ENCODE measurements at regions not wholly inside any gene's neighbourhood (a gene's known extent, or its start where the extent isn't known, plus 50 kb on each side); places are given as distances from the start of the nearest gene placed in this dataset.

GRCh38 chr6:54665278-54665677, 181.3 kb upstream of the FAM83B start:
- peak overlapping the region in 1 of 3 experiments; percentile 47; a peak in 2 of 7 replicates for H3K27ac Mint-ChIP-seq
- Histone ChIP-seq H3K4me1 (ENCODE audit: insufficient read depth, low read length) (no peaks in the 10 kb centered on the region), H3K4me2 (ENCODE audit: insufficient read depth, insufficient read length, low read length) (no peak overlapping the region), H4K5ac (ENCODE audit: insufficient read length, low read depth, low read length) (no peak overlapping the region), H4K8ac (replicated peaks; ENCODE audit: insufficient read length, low read depth, low read length) (no peak overlapping the region), H3K79me1 (ENCODE audit: insufficient read depth, low read depth, low read length, poor library complexity, severe bottlenecking) (no peaks in the 10 kb centered on the region), H3K18ac (ENCODE audit: insufficient read length, low read depth, low read length) (no peak overlapping the region), H3K23me2 (ENCODE audit: insufficient read length, low read depth, low read length, poor library complexity, severe bottlenecking) (no peaks in the 10 kb centered on the region), H4K20me1 (ENCODE audit: control insufficient read depth, insufficient read depth, insufficient read length) (no peaks in the 10 kb centered on the region), H2BK15ac (ENCODE audit: low read depth, low read length) (no peak overlapping the region), H4K91ac (ENCODE audit: insufficient read length, low read depth, low read length) (no peak overlapping the region), H3K4ac (ENCODE audit: low read depth, low read length) (no peak overlapping the region), H3K9ac (ENCODE audit: extremely low read depth, insufficient read length, low read length) (no peak overlapping the region), H3T11ph (ENCODE audit: low read length) (no peak overlapping the region), H3K27me3 (ENCODE audit: insufficient read depth, low read length) (no peaks in the 10 kb centered on the region), H2BK120ac (ENCODE audit: low read depth, low read length, poor library complexity, severe bottlenecking) (no peak overlapping the region), H3K56ac (ENCODE audit: insufficient read length, low read depth, low read length) (no peak overlapping the region), H2AFZ (ENCODE audit: low read length) (no peak overlapping the region), H2AK5ac (ENCODE audit: insufficient read length, low read length) (no peak overlapping the region), H2BK5ac (ENCODE audit: insufficient read length, low read length) (no peak overlapping the region), H3K79me2 (ENCODE audit: insufficient read depth, low read length) (no peaks in the 10 kb centered on the region), H3K9me3 (ENCODE audit: control insufficient read depth, low read depth, low read length) (no peaks in the 10 kb centered on the region), H3K23ac (ENCODE audit: insufficient read length, low read depth, low read length) (no peak overlapping the region), H2BK12ac (ENCODE audit: insufficient read length, low read depth, low read length) (no peak overlapping the region), H3K14ac (ENCODE audit: insufficient read depth, low read length) (no peak overlapping the region), H2BK20ac (ENCODE audit: low read depth, low read length, poor library complexity, severe bottlenecking) (no peak overlapping the region), H3K27ac (ENCODE audit: insufficient read length, low read depth, low read length) (no peak overlapping the region)
- peaks cover 2% of the 10 kb centered on the region; the same call in 1 of the 2 replicates for H3K27me3 Mint-ChIP-seq (ENCODE audit: low read depth)
- TF ChIP-seq CTCF (conservative IDR thresholded peaks at IDR 0.05): no peak
- H3K9me3 Mint-ChIP-seq: peaks cover 14 to 20% of the 10 kb centered on the region in 2 experiments
- H3K4me3 Mint-ChIP-seq: no peak overlapping the region
- no peak for DNase-seq
- H3K36me3 Mint-ChIP-seq (ENCODE audit: insufficient read depth in 1 of 3, low read depth in 3 of 3): peaks cover 3 to 20% (median 9%) of the 10 kb centered on the region in 3 experiments
- peaks cover 7 to 17% of the 10 kb centered on the region in 2 experiments for H3K4me1 Mint-ChIP-seq

All from H9 (cell line).